ENCODE measurements at regions not wholly inside any gene's neighbourhood (a gene's known extent, or its start where the extent isn't known, plus 50 kb on each side); places are given as distances from the start of the nearest gene placed in this dataset.

DNA sequence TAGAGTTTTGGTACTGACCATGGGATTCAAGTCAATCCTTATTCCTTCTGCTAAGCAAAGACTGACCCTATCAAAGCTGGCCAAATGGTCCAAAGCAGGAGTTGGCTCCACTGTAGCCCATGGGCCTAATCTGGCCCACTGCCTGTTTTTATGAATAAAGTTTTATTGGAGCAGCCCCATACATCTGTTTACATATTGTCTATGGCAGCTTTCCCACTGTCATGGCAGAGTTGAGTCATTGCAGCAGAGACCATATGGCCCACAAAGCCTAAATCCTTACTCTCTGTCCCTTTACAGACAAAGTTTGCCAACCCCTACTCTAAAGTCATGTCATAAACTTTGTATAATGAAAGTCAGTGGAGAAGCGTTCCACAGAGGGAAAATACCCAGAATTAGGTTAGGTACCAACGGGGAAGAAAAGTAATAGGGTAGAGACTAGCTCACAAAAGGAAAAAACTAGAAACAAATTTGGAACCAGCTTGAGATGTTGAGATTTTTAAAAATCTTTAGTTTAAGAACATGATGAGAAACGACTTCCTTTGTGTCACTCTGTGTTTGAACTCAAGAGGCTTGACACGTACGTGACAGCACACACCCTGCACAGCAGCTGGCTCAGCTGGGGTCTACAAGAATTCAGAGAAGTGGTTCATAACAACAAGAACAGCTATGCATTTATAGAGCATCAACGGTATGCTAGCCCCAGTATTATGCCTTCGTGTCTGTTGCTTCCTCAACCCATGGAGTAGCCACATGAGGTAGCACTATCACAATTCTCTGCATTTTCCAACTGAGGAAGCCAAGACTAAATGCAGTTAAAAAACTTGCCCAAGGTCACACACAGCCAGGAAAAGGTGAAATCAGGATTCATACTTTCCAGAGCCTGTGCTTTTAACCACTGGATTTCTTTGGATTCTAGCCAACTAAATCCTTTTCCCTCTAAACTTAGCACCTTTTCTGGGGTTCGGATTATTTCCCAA, 198.9 kb upstream of the WWC1 start:
- TF ChIP-seq CTCF (IDR thresholded peaks at IDR 0.05) = no peak
- no peak for TF ChIP-seq EP300 (IDR thresholded peaks at IDR 0.05; ENCODE audit: low read depth)
- TF ChIP-seq POLR2A (IDR thresholded peaks at IDR 0.05) = no peak
- TF ChIP-seq POLR2AphosphoS5 (IDR thresholded peaks at IDR 0.05) = no peak

All from transverse colon (tissue), 4 donors.